Suprapubic skin (tissue), 3 donors: ENCODE measurements at regions not wholly inside any gene's neighbourhood (a gene's known extent, or its start where the extent isn't known, plus 50 kb on each side); places are given as distances from the start of the nearest gene placed in this dataset.

ENCODE experiments used
- CTCF ChIP-seq, 2 donors: fragments of 200-600 bp in 1 of 2; fragments of 450-650 bp in 1 of 2; sonication (generic) in 1 of 2; IDR thresholded peaks; one replicate each; pipeline ENCODE4 v1.5.1; 2016 to 2019; ENCODE audit warnings: antibody characterized with exemption in 2 of 2, mild to moderate bottlenecking in 1 of 2, moderate library complexity in 1 of 2
- EP300 ChIP-seq: sonication (generic); formaldehyde crosslinking; IDR thresholded peaks from one replicate; pipeline ENCODE4 v1.6.1; 2017; ENCODE audit warnings: antibody characterized with exemption
- POLR2A ChIP-seq, 2 donors: fragments of 450-650 bp; IDR thresholded peaks; one replicate each; pipeline ENCODE4 v1.6.1; 2017; ENCODE audit warnings: antibody characterized with exemption in 2 of 2, mild to moderate bottlenecking in 2 of 2, moderate library complexity in 2 of 2

DNA sequence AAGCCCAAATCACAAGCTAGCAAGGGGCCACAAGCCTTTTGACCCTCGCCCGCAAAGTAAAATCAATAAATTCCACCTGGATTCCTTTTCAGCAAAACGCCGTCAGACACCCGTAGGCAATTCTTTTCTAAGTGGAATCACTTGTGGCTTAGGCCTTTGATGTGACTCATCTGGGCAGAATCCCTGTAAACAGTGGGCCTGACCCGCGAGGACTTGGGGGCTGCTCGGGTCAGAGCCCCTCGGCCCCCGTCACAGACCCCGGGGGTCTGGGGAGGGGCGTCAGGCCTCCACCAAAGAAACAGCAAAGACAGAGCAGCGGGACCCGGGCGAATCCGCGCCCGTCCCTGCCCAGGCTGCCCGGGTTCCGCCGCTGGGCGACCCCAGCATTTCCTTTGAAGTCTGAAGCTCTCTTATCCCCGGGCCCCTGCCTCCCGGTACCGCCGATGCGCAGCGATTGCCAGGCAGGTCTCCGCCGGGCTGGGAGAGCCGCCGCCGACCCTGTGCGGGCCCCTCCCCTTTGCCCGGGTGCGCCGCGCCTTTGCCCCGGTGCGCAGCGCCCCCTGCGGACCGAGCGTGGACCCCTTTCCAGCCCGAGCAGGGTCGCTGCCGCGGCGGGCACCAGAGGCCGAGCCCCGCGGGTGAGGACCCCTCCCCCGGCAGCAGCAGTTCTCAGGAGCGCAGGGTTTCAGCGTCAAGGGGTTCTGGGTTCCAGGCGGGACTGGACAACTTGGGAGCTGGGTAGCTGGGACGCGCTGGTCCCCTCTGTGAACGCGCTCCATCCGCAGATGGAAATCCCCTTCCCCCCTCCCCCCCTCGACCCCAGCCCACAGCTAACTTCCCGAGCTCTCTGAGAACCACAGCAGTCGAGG is 178.3 kb downstream of the UACA start:
- TF ChIP-seq EP300 (no peak), CTCF (IDR thresholded peaks at IDR 0.05) (peak in 1 of 2 donors; percentile 29), POLR2A (IDR thresholded peaks at IDR 0.05) (no peak)
